B cell (primary cell): ENCODE measurements at regions not wholly inside any gene's neighbourhood (a gene's known extent, or its start where the extent isn't known, plus 50 kb on each side); places are given as distances from the start of the nearest gene placed in this dataset.

Experiments used
- ATAC-seq: fragments of 200-7000 bp; cut with Tn5 transposase; one replicate; pipeline ENCODE4 v1.10.0; 2021; ENCODE audit warnings: low read depth, mild to moderate bottlenecking, moderate number of reproducible peaks, moderate library complexity
- CTCF ChIA-PET: fragments of 350-600 bp; sonication (Branson Sonifier 250); formaldehyde crosslinking; loops from one replicate; lab custom pipeline; 2021; ENCODE audit warnings: antibody characterized with exemption, inconsistent platforms; lab: Charles Lee
- POLR2A ChIA-PET: fragments of 350-600 bp; sonication (Branson Sonifier 250); formaldehyde crosslinking; loops from one replicate; lab custom pipeline; 2021; ENCODE audit warnings: antibody characterized with exemption; lab: Charles Lee
- DNase-seq: peaks from one replicate; pipeline ENCODE4 v3.0.0; 2013
- H2AFZ ChIP-seq: 2 replicates; pipeline ENCODE4 v1.6.1; 2012; ENCODE audit warnings: mild to moderate bottlenecking, low read depth, low read length; ENCODE audit not compliant: insufficient read depth, poor library complexity, severe bottlenecking
- H3K27ac ChIP-seq, 2 donors: 1 replicate in 1 of 2; 2 replicates in 1 of 2; pipeline ENCODE4 v1.5.1; 2012 to 2013; ENCODE audit warnings: low read length in 2 of 2, mild to moderate bottlenecking in 2 of 2, moderate library complexity in 1 of 2
- H3K27me3 ChIP-seq, 4 experiments: fragments of 200-600 bp in 1 of 4; sonication (generic) in 1 of 4; replicated peaks in 1 of 4; 1 replicate in 2 of 4; 2 replicates in 2 of 4; pipeline versions ENCODE4 v1.6.1 to v1.7.0; 2013 to 2016; ENCODE audit warnings: low read length in 3 of 4, mild to moderate bottlenecking in 2 of 4, mixed read lengths in 1 of 4, moderate library complexity in 1 of 4; ENCODE audit not compliant: insufficient read depth in 4 of 4, control insufficient read depth in 3 of 4; ENCODE audit errors: control extremely low read depth in 1 of 4
- H3K36me3 ChIP-seq, 2 experiments: replicated peaks in 1 of 2; 1 replicate in 1 of 2; 2 replicates in 1 of 2; pipeline versions ENCODE4 v1.6.1 to v1.7.1; 2013; ENCODE audit warnings: low read length in 1 of 2; ENCODE audit not compliant: insufficient read depth in 2 of 2, control insufficient read depth in 1 of 2; ENCODE audit errors: control extremely low read depth in 1 of 2, extremely low read depth in 1 of 2
- H3K4me1 ChIP-seq, 2 donors: fragments of 200-600 bp in 1 of 2; sonication (generic) in 1 of 2; 1 replicate in 1 of 2; 2 replicates in 1 of 2; pipeline versions ENCODE4 v1.5.1 to v1.6.1; 2013 to 2017; ENCODE audit warnings: low read length in 2 of 2; ENCODE audit not compliant: control insufficient read depth in 2 of 2, insufficient read depth in 2 of 2
- H3K4me2 ChIP-seq: replicated peaks from 2 replicates; pipeline ENCODE3; 2012; ENCODE audit warnings: mild to moderate bottlenecking, low read depth, low read length; ENCODE audit not compliant: poor library complexity, severe bottlenecking
- H3K4me3 ChIP-seq, 5 experiments: fragments of 200-600 bp in 1 of 5; sonication (generic) in 1 of 5; 1 replicate in 3 of 5; 2 replicates in 2 of 5; pipeline versions ENCODE4 v1.5.1 to v1.7.0; 2011 to 2016; ENCODE audit warnings: low read length in 4 of 5, mild to moderate bottlenecking in 4 of 5, low read depth in 2 of 5, control low read depth in 1 of 5, moderate library complexity in 1 of 5; ENCODE audit not compliant: insufficient read depth in 1 of 5; ENCODE audit errors: control extremely low read depth in 1 of 5, extremely low read depth in 1 of 5
- H3K79me2 ChIP-seq: fragments of 200-600 bp; sonication (generic); one replicate; pipeline ENCODE4 v1.6.0; 2016; ENCODE audit warnings: low read length; ENCODE audit not compliant: control insufficient read depth, insufficient read depth
- H3K9ac ChIP-seq: fragments of 200-600 bp; sonication (generic); 2 replicates; pipeline ENCODE4 v1.6.1; 2017; ENCODE audit warnings: mild to moderate bottlenecking, low read length, moderate library complexity
- H3K9me3 ChIP-seq, 3 donors: one replicate each; pipeline versions ENCODE4 v1.6.1 to v1.7.1; 2013; ENCODE audit warnings: low read length in 2 of 3; ENCODE audit not compliant: control insufficient read depth in 2 of 3, insufficient read depth in 1 of 3; ENCODE audit errors: control extremely low read depth in 1 of 3
- H4K20me1 ChIP-seq: 2 replicates; pipeline ENCODE4 v1.6.0; 2012; ENCODE audit warnings: mild to moderate bottlenecking, low read length; ENCODE audit not compliant: insufficient read depth, control insufficient read depth, poor library complexity, severe bottlenecking
- H3K27ac Mint-ChIP-seq: one replicate; pipeline ENCODE4 v1.8.0; 2021; ENCODE audit warnings: mixed read lengths
- H3K27me3 Mint-ChIP-seq: one replicate; pipeline ENCODE4 v1.8.0; 2021; ENCODE audit warnings: mixed read lengths
- H3K4me1 Mint-ChIP-seq: one replicate; pipeline ENCODE4 v1.8.0; 2021; ENCODE audit warnings: mixed read lengths
- H3K4me3 Mint-ChIP-seq: one replicate; pipeline ENCODE4 v1.8.0; 2021; ENCODE audit warnings: mixed read lengths
- H3K9me3 Mint-ChIP-seq: one replicate; pipeline ENCODE4 v1.8.0; 2022; ENCODE audit warnings: mixed read lengths; ENCODE audit not compliant: insufficient read depth
- EZH2 ChIP-seq: IDR thresholded peaks from 2 replicates; pipeline ENCODE4 v1.6.1; 2012; ENCODE audit warnings: borderline replicate concordance, low read depth, mild to moderate bottlenecking, moderate library complexity, low read length; ENCODE audit not compliant: insufficient read depth, poor library complexity, severe bottlenecking
- WGBS: methylation state at CpG from one replicate; pipeline ENCODE4 v1.1.5; 2013; ENCODE audit warnings: missing lambda C conversion rate; ENCODE audit not compliant: insufficient coverage; 5-methylcytosine and 5-hydroxymethylcytosine counted together
- intact Hi-C: fragments of 100-400 bp; cut with micrococcal nuclease; formaldehyde crosslinking; loops from one replicate; pipeline ENCODE4 v1.10.0; 2022
- TF ChIP-seq, protein P1 (sequence below): fragments of 200-600 bp; IDR thresholded peaks from one replicate; pipeline ENCODE4 v1.8.0; 2022; ENCODE audit warnings: antibody characterized with exemption, mild to moderate bottlenecking

DNA sequence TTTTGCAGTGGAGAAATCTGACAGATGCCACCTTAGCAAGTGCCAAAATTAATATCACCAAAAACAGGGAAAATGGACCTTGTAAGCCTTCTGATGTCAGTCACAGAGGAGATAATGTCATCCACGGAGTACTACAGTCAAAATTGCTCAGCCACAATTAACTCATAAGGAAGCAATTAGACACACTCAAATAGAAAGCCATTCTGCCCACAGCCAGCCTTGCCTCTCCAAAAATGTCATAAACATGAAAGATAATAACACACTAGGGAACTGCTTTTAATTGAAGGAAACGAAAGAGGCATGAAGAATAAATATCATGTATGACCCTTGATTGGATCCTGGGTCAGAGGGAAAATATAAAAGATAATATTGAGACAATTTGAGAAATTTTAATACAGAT lies 505.6 kb upstream of the API5 start:
- WGBS: 80% methylated on average over 1 of the region's 2 CpGs
- H3K79me2 ChIP-seq: no peaks in the 10 kb centered on the region

DNA sequence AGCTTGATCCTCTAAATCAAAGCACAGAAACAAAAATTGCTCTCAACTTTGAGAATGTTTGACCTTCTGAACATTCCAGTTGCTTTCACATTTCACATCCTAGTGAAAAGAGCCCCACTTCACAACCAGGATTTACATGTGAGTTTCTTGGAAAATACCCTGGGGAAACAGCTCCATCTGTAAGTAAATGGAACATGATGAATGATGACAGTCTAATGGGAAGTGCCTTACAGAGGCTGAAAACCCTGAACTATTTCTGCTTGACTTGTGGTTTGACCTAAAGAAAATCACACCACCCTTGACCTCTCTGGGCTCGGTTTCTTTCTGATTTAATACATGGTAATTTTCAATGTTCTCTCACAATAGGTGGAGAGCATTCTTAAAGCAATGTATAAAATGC lies 499.4 kb upstream of the API5 start:
- Histone ChIP-seq H3K4me2 (no peak overlapping the region), H3K9ac (no peak overlapping the region), H4K20me1 (no peaks in the 10 kb centered on the region), H2AFZ (no peak overlapping the region), H3K27me3 (no peaks in the 10 kb centered on the region), H3K4me1 (no peaks in the 10 kb centered on the region), H3K9me3 (no peaks in the 10 kb centered on the region), H3K79me2 (no peaks in the 10 kb centered on the region), H3K4me3 (no peak overlapping the region), H3K27ac (no peak overlapping the region), H3K36me3 (no peaks in the 10 kb centered on the region)
- POLR2A ChIA-PET: no interaction called here
- intact Hi-C loops: no loop called here
- Mint-ChIP-seq H3K27me3 (no peaks in the 10 kb centered on the region), H3K4me3 (no peak overlapping the region), H3K4me1 (no peaks in the 10 kb centered on the region), H3K27ac (no peak overlapping the region), H3K9me3 (no peaks in the 10 kb centered on the region)
- ATAC-seq (no peak), DNase-seq (no peak)
- WGBS: no CpG with 5 or more reads among the region's 1 CpG
- CTCF ChIA-PET: no interaction called here
- no peak for TF ChIP-seq EZH2
- TF ChIP-seq, protein P1, sequence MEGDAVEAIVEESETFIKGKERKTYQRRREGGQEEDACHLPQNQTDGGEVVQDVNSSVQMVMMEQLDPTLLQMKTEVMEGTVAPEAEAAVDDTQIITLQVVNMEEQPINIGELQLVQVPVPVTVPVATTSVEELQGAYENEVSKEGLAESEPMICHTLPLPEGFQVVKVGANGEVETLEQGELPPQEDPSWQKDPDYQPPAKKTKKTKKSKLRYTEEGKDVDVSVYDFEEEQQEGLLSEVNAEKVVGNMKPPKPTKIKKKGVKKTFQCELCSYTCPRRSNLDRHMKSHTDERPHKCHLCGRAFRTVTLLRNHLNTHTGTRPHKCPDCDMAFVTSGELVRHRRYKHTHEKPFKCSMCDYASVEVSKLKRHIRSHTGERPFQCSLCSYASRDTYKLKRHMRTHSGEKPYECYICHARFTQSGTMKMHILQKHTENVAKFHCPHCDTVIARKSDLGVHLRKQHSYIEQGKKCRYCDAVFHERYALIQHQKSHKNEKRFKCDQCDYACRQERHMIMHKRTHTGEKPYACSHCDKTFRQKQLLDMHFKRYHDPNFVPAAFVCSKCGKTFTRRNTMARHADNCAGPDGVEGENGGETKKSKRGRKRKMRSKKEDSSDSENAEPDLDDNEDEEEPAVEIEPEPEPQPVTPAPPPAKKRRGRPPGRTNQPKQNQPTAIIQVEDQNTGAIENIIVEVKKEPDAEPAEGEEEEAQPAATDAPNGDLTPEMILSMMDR: no peak

More for the DNA sequence above, 505.6 kb upstream of the API5 start:
- Histone ChIP-seq H3K27me3 (no peaks in the 10 kb centered on the region), H3K9me3 (peaks cover 0 to 1% (median 0%) of the 10 kb centered on the region in 3 donors), H3K4me2 (no peak overlapping the region), H3K36me3 (no peaks in the 10 kb centered on the region), H3K4me1 (no peaks in the 10 kb centered on the region), H3K4me3 (no peak overlapping the region), H3K27ac (no peak overlapping the region), H4K20me1 (no peaks in the 10 kb centered on the region), H3K9ac (no peak overlapping the region), H2AFZ (no peak overlapping the region)
- H3K27ac Mint-ChIP-seq: no peak overlapping the region
- intact Hi-C loops: no loop called here
- no peak for DNase-seq
- ATAC-seq: no peak
- POLR2A ChIA-PET: no interaction called here
- peaks cover 2% of the 10 kb centered on the region for H3K9me3 Mint-ChIP-seq
- TF ChIP-seq, protein P1: no peak
- no peak for TF ChIP-seq EZH2
- CTCF ChIA-PET: no interaction called here
- no peak overlapping the region for H3K4me3 Mint-ChIP-seq
- H3K27me3 Mint-ChIP-seq: no peaks in the 10 kb centered on the region
- no peaks in the 10 kb centered on the region for H3K4me1 Mint-ChIP-seq
